GM19452 (cell line): ENCODE measurements at regions not wholly inside any gene's neighbourhood (a gene's known extent, or its start where the extent isn't known, plus 50 kb on each side); places are given as distances from the start of the nearest gene placed in this dataset.

Experiments
- ATAC-seq: cut with Tn5 transposase; IDR thresholded peaks from one replicate; pipeline ENCODE4 v1.9.1; 2021; ENCODE audit not compliant: unreplicated experiment

DNA sequence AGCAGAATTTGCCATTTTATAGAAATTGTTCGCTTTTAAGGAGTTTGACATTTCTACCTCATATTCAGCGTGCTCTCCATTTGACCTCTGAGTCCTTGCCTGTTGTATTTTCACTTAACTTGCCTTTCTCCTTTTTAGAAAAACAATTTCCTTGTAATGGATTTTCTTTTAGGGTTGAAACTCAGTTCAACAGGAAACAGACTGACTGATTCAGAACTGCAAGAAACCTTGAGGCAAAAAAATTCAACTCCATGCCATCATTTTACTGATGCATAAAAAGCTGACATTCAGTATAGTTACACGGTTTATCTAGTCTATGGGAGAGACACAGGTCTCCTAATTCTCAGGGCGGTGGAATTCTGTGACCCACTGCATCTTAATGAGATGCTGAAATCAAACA, 59.8 kb downstream of the MRPS30 start:
- no peak for ATAC-seq

DNA sequence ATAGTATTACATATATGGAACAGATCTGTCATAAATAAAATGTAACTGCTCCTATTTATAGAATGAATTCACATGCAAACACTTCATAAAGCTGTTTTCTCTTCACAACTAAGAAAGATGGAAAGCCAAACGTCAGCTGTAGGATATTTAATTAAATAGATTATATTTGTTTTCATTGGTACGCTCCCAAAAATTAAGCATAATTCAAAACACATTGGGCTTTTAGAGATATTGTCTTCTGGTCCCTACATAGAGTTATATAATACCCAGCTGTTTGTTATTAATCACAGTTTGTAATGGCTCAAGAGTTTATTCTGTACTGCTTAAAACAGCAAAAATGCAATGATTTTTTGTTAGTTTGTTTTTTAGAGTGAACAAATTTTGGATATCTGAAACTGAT, 61.2 kb downstream of the MRPS30 start:
- no peak for ATAC-seq

DNA sequence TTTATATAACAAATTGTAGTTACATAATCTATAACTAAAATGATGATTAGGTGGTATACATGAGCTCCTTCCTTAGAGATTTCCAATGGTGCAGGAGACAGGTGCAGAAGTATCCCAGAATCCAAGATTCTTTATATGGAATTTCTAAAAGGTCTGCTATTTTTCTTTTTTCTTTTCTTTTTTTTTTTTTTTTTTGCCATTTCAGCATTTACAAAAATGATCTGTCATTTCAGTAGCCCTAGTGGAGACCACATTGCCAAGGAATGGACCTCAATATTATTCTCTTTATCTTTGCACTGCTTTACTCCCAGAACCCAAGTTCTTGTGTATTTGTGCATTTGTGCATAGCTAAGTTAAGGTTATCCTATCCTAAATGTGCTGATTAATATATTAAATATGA, 61.7 kb downstream of the MRPS30 start:
- ATAC-seq, result no peak

DNA sequence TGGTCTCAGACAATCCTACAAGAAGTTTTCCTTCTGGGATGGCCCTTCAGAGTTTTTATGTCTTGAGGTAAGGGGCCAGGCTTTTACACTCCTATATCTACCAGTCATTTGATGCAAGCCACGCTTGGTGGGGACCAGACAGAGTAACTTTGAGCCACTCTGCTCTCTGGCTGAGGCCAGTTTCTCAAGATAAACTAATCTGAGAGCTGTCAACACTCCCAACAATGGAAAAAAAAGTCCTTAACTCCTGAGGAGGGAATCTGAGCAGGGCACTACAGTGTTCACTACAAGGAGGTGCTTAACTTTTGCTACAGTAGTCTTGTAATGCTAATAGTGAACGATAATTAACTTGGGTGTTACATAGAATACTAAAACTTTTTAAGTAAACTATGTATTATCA, 62.7 kb downstream of the MRPS30 start:
- no peak for ATAC-seq

DNA sequence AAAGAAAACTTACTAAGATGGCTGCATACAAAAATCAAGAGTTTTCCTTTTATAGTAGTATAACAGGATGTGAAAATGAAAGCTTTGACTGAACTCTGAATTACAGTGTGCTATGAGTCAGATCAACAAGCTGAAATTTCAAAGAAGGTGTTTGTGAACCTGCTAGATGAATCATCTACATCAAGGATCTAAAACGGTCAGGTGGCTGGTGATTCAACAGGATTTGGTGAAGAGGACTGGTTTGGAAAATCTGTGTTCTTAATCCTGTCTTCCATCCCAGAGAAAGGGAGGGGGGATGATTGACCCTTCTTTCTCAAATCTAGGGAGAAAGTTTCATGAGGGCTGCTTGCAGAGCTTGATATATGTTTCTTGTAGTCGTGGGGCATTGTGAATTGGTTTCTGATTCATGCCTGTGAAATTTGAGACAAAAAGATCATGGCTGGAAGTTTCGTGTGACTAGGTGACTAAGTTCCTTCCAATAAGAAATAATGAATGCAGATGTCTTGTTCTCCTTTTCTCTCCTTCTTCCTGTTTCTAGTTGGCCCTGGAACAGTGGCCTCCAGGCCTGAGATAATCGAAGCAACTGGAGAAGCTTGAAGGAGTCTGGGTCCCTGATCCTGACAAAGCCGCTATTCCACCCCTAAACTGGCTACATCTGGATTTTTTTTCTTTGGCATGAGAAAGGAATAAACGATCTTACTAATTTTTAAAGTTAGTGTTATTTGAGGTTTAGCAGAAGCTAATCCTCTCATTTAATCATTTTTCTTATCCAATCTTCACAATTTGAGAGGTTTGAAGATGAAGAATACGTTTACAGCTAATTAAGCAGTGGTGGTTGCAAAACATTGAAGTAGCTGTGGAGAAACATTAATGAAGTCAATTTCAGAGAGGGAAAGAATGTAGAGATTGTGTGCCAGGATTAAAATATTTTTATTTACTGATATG, 67.2 kb downstream of the MRPS30 start:
- ATAC-seq, result peak; percentile 99

DNA sequence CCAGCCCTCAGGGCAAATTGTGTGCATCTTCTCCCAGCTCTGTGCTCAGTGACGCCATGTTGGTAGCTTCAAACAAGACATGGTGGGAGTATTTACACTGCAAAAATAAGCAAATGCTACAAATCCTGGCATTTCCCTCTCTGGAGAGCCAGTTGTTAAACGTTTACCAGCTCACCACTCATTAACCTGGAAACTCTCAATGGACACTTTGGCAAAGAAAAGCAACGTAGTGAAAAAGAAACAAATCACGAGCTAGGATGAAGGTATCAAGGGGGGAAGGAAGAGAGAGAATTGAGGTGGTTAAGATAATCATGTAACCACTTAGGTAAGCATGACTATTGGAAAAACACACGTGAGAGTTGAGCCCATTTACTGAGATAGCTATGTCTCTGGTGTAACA, 72.5 kb downstream of the MRPS30 start:
- no peak for ATAC-seq

DNA sequence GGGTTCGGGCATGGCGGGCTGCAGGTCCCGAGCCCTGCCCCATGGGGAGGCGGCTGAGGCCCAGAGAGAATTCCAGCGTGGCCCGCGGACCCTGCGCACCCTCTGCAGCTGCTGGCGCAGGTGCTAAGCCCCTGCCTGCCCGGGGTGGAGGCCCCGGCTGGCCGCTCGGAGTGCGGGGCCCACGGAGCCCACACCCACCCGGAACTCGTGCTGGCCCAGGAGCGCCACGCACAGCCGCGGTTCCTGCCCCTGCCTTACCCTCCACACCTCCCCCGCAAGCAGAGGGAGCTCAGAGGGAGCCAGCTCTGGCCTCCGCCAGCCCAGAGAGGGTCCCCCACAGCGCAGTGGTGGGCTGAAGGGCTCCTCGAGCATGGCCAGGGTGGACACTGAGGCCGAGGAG, 75.3 kb downstream of the MRPS30 start:
- ATAC-seq, result no peak

DNA sequence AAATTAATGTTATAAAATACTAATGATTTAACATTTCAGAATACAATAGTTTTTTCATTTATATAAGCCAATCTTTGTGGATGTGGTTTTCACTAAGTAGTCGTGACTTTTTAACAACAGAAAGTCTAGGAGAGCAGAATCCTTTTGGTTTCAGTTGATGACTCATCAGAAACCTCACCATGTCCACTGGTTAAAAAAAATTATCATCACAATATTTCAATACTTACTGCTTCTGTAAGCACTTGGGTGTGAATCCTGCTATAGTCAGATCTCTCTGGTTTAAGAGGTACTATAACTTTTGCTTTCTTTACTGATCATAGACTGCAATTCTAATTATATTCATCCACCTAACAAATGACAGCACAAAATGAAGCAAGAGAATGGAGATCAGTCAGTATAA, 77.2 kb downstream of the MRPS30 start:
- ATAC-seq, result peak; percentile 90

DNA sequence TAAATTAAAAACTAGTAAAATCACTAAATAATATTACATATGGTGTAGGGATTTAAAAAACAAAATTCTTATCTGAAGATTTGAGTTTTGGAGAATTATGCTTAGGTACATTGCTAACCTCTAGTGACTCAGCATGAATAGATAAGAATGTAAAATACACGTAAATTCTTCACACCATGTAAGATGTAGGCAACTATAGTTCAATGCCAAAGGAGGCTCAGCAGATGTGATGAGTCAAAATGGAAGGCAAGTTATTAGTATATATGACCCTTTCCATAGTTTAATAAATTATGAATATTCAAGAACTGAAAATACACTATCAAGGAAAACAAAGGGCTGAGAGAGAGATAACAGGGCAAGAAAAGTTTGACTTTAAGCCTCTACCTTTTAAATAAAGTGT, 79.0 kb downstream of the MRPS30 start:
- ATAC-seq, result peak; percentile 46

DNA sequence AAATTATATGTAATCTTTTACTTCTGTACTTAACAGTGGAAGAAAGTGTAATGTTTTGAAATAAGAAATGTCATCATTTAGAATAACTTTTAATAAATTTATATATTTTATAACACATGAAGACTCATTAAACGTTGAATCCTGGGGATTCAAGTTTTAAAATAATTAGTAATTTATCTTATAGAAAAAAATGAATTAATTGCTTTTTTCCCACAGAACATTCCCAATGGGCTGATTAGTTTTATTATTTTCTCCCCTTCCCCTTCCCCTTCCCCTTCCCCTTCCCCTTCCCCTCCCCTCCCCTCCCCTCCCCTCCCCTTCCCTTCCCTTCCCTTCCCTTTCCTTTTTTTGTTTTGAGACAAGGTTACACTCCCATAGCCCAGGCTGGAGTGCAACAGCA, 79.7 kb downstream of the MRPS30 start:
- no peak for ATAC-seq

DNA sequence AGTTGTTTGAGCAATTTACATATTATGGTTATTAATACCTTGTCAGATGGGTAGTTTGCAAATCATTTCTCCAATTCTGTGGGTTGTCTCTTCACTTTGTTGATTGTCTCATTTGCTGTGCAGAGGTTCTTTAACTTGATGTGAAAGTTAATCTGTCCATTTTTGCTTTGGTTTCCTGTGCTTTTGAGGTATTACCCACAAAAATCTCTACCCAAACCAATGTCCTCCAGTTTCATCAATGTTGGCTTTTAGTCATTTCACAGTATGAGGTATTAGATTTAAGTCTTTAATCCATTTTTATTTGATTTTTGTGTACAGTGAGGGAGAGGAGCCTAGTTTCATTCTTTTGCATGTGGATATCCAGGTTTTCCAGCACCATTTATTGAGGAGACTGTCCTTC, 82.4 kb downstream of the MRPS30 start:
- ATAC-seq, result peak; percentile 34

DNA sequence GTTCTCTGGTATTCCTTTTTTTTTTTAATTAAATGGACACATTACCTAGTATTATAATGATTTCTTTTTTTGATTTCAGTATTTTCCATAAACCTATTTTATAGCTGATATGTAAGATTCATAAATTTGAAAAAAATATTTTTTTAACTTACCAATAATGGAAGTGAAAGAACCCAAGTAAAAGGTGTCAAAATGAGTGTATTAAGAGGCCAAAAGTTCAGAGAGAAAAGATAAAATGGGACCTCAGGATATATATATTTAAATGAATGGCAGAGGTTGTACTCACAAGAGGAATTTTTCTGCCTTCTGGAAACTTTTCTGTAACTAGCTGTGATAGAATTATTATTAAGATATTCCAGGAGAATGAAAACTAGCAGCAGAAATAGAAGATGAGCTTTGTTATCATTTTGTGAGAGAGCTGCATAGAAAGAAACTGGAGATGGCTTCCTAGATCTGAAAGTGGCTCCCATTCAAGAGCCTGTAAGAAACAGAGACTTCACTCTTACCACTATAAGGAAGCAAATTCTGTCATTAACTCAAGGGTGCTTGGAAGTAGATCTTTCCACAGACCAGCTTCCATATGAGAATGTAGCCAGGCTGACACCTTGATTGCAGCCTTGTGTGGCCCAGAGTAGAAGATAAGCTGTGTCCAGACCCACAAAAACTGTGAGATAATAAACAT, 91.7 kb downstream of the MRPS30 start:
- no peak for ATAC-seq

DNA sequence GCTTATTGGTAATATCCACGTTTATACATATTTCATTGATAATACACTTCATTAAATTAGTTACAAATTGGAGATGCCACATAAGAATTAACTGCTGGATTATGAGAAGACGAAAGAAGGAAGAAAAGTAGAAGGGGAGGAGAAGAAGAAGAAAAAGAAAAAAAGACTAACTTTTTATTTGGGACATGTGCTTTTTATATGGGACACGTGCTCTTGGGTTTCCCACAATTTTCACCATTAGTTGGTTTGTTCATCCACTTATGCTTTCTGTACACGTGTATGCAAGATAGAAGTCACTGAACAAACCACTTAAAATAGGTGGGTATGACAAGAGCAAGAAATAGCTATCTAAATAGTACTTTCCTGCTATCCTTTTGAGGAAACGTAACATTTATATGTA, 98.6 kb downstream of the MRPS30 start:
- ATAC-seq, result no peak

DNA sequence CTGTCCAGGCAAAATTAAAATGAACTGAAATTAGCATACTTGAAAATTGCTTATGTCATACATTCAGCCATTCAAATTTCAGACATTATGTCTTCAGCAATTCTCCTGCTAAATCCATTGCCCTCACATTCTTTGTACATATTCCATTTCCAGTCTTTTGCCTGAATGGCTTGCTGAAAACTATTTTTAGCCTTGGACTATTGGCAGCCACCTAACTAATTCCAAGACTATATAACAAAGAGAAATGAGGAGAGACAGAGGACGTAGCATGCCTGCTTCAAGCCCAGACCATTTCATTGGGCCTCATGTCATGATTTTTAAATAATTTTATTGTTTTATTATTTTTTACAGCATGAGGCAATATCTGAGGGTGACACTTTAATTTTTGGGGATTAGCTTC, 100.3 kb downstream of the MRPS30 start:
- no peak for ATAC-seq

DNA sequence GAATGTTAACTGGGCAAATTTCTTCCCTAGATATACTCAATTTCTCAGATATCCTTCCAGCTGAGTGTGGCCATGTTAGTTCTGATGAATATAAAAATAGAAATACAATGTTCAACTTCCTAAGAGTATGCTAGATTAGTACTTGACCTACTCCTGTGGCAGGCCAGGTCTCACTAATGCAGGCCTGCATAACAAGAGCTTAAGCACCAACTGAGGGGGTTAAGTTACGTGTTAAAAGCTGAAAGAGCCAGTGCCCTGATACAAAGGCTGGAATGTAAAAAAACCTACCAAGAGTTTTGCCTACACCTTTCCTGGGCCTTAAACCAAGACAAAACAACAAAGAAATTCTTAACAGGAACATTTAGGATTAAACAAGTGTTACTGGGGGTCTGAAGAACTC, 102.8 kb downstream of the MRPS30 start:
- no peak for ATAC-seq

DNA sequence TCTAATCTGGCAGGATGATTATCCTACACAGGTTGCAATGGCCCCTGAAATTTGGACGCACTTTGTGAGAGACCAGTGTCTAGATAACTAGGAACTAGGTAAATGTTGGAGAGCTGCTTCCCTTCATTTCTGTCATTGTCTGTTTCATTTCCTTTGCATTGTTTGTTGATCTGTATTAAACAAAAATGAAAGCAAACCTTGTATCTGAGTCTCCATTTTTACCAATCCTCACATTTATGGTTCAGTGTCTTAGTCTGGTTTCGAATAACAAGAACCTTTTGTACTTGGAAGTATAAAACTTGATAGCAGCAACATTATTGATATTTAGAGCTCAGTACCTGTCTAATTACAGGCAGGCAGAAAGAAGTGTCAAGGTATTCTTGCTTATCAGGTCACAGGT, 105.5 kb downstream of the MRPS30 start:
- no peak for ATAC-seq

DNA sequence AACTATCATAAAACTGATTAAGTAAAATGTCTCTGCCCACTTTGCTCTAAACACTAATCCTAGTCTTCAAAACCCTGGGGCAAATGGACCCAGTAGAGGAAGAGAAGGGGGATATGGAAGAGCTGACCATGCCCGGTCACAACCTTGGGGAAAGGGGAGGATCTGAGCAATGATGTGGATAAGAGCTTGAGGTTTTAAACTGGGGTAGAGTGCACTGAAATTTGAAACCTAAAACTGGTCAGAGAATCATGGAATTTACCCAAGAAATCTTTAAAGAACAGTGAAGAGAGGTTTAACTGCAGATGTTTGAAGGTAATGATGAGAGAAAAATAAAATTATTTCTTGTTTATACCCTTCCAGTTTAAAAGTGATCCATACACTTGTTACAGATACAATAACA, 110.8 kb downstream of the MRPS30 start:
- no peak for ATAC-seq

DNA sequence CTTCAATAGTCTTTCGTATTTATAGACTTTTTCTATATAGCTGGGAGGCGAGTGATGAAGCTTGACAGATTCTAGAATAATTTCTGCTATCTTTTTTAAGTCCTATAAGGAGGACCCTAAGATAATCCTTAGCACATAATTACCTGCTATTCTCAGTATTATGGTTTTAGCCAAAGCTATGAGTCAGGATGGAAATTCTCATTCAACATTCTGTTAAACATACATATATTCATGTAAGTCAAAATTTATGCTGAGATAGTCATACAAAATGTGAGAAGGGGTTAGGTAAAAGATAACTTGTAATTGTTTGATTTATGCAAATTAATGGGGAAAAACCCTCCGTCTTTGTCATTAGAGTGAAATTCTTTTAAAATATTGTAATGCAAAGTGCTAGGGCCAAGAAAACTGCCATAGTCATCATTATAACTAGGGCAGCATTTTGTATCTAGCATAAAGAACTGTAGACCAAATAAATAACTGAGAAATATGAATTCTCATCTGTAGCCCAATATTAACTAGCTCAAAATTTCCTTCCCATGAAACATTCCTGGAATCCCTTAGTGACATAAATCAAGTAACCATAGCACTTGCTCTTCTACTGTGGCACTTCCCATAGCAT, 118.5 kb downstream of the MRPS30 start:
- no peak for ATAC-seq

DNA sequence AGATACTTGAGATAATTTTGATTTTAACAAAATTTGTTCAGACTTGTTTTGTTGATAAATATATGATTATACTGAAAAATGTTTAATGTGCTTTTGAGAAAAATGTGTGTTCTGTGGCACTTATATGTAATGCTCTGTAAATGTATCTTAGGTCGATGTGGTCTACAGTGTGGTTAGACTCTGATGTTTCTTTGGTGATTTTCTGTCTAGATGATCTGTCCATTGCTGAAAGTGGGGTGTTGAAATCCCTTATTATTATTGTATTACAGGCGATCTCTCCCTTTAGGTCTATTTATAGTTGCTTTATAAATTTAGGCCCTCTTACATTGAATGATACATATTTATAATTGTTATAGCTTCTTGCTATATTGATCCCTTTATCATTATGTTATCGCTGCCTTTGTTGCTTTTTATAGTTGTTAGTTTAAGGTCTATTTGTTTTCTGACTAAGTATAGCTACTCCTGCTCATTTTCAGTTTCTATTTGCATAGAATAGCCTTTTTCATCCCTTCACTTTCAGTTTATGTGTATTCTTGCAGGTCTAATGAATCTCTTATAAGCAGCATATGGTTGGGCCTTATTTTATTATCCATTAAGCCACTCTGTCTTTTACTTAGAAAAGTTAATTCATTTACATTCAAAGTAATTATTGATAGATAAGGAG, 124.3 kb downstream of the MRPS30 start:
- peak; percentile 95 for ATAC-seq

DNA sequence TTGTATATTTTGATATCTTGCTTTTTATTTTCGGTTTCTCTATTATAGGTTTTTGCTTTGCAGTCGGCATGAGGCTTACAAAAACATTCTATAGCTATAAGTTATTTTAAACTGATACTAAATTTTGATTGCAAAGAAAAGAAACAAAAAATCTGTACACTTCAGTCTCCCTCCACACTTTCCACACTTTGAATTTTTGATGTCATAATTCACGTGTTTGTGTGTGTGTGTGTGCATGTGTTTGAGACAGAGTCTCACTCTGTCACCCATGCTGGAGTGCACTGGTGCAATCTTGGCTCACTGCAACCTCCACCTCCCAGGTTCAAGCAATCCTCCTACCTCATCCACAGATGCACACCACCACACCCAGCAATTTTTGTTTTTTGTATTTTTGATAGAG, 124.9 kb downstream of the MRPS30 start:
- ATAC-seq, result peak; percentile 36

DNA sequence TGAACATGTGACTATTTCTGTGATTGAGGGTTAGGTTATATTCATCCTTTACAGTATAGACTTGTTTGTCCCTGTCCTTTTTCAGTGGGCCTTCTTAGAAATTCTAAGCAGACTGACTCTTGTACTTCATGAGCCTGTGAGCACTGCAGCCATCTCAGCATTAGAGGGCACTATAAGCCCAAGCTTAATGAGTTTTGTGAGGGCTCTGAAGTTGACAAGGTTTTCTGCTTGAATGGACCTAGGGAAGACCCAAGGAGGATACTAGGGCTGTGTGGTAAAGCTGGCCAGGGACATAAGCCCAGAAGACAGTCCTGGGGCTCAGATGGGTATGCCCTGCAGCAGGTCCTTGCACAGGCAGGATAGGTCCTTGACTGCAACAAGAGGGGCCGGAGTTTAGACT, 126.5 kb downstream of the MRPS30 start:
- no peak for ATAC-seq
